Ectodermal cell (in vitro differentiated cells): ENCODE measurements at regions not wholly inside any gene's neighbourhood (a gene's known extent, or its start where the extent isn't known, plus 50 kb on each side); places are given as distances from the start of the nearest gene placed in this dataset.

Experiments
- H3K27ac ChIP-seq: 2 replicates; pipeline ENCODE4 v1.7.0; 2013; ENCODE audit warnings: mild to moderate bottlenecking, low read depth, low read length; ENCODE audit not compliant: insufficient read depth, poor library complexity, severe bottlenecking
- H3K27me3 ChIP-seq: 2 replicates; pipeline ENCODE4 v1.7.0; 2013; ENCODE audit warnings: mild to moderate bottlenecking, low read length; ENCODE audit not compliant: insufficient read depth, control insufficient read depth, poor library complexity, severe bottlenecking
- H3K36me3 ChIP-seq: one replicate; pipeline ENCODE4 v1.7.0; 2013; ENCODE audit warnings: low read length; ENCODE audit not compliant: control insufficient read depth, insufficient read depth
- H3K4me1 ChIP-seq: one replicate; pipeline ENCODE4 v1.7.0; 2013; ENCODE audit warnings: low read length; ENCODE audit not compliant: control insufficient read depth, insufficient read depth
- H3K4me3 ChIP-seq: 2 replicates; pipeline ENCODE4 v1.7.0; 2013; ENCODE audit warnings: low read depth, low read length, control low read depth; ENCODE audit not compliant: insufficient read depth
- H3K9me3 ChIP-seq: 2 replicates; pipeline ENCODE4 v1.7.0; 2013; ENCODE audit warnings: mild to moderate bottlenecking, low read length, moderate library complexity; ENCODE audit not compliant: control insufficient read depth
- WGBS, 2 experiments: methylation state at CpG; one replicate each; pipeline ENCODE4 v1.1.7; 2013; ENCODE audit warnings: missing lambda C conversion rate in 2 of 2; 5-methylcytosine and 5-hydroxymethylcytosine counted together

GRCh38 chr3:182067423-182067822 lies 355.7 kb downstream of the SOX2 start:
- Histone ChIP-seq H3K27me3 (no peaks in the 10 kb centered on the region), H3K27ac (no peak overlapping the region), H3K36me3 (no peaks in the 10 kb centered on the region), H3K9me3 (no peaks in the 10 kb centered on the region), H3K4me1 (no peaks in the 10 kb centered on the region), H3K4me3 (no peak overlapping the region)
- WGBS, 2 experiments: 81 to 84% methylated on average over 4 of the region's 4 CpGs

- H3K4me1 ChIP-seq: no peaks in the 10 kb centered on the region
- no peak overlapping the region for H3K4me3 ChIP-seq
- H3K36me3 ChIP-seq: no peaks in the 10 kb centered on the region
- WGBS, 2 experiments: 57 to 70% methylated on average over 3 of the region's 3 CpGs
- H3K27ac ChIP-seq: no peak overlapping the region
- no peaks in the 10 kb centered on the region for H3K27me3 ChIP-seq
- no peaks in the 10 kb centered on the region for H3K9me3 ChIP-seq
These were observed 366.6 kb downstream of the SOX2 start for GRCh38 chr3:182078316-182078715.

- 76% methylated on average over 4 to 5 of the region's 5 CpGs for WGBS, 2 experiments
- Histone ChIP-seq H3K27me3 (no peaks in the 10 kb centered on the region), H3K9me3 (no peaks in the 10 kb centered on the region), H3K4me3 (no peak overlapping the region), H3K4me1 (no peaks in the 10 kb centered on the region), H3K27ac (no peak overlapping the region), H3K36me3 (no peaks in the 10 kb centered on the region)
These were observed 367.2 kb downstream of the SOX2 start for GRCh38 chr3:182078929-182079328.

- Histone ChIP-seq H3K27ac (no peak overlapping the region), H3K4me1 (no peaks in the 10 kb centered on the region)
- 72 to 75% methylated on average over 3 to 4 of the region's 4 CpGs for WGBS, 2 experiments
These were observed 369.4 kb downstream of the SOX2 start for GRCh38 chr3:182081096-182081495.

GRCh38 chr3:182083112-182083511 lies 371.4 kb downstream of the SOX2 start:
- Histone ChIP-seq H3K36me3 (no peaks in the 10 kb centered on the region), H3K4me1 (no peaks in the 10 kb centered on the region), H3K9me3 (no peaks in the 10 kb centered on the region), H3K4me3 (no peak overlapping the region), H3K27ac (no peak overlapping the region), H3K27me3 (no peaks in the 10 kb centered on the region)
- 93 to 97% methylated on average over 2 of the region's 2 CpGs for WGBS, 2 experiments

More at GRCh38 chr3:182081096-182081495, 369.4 kb downstream of the SOX2 start:
- Histone ChIP-seq H3K27me3 (no peaks in the 10 kb centered on the region), H3K9me3 (no peaks in the 10 kb centered on the region), H3K4me3 (no peak overlapping the region), H3K36me3 (no peaks in the 10 kb centered on the region)

GRCh38 chr3:182092662-182093262 lies 381.0 kb downstream of the SOX2 start:
- Histone ChIP-seq H3K36me3 (no peaks in the 10 kb centered on the region), H3K9me3 (no peaks in the 10 kb centered on the region), H3K4me1 (no peaks in the 10 kb centered on the region), H3K27me3 (no peaks in the 10 kb centered on the region), H3K4me3 (no peak overlapping the region), H3K27ac (no peak overlapping the region)
- 41 to 56% methylated on average over 5 to 6 of the region's 6 CpGs for WGBS, 2 experiments

- Histone ChIP-seq H3K4me1 (no peaks in the 10 kb centered on the region), H3K27me3 (no peaks in the 10 kb centered on the region), H3K9me3 (no peaks in the 10 kb centered on the region), H3K4me3 (no peak overlapping the region), H3K36me3 (no peaks in the 10 kb centered on the region), H3K27ac (no peak overlapping the region)
- WGBS, 2 experiments: 92 to 98% methylated on average over 4 of the region's 4 CpGs
These were observed 382.6 kb downstream of the SOX2 start for GRCh38 chr3:182094321-182094720.

GRCh38 chr3:182104881-182105280 lies 393.2 kb downstream of the SOX2 start:
- Histone ChIP-seq H3K36me3 (no peaks in the 10 kb centered on the region), H3K27ac (no peak overlapping the region), H3K4me1 (no peaks in the 10 kb centered on the region), H3K27me3 (no peaks in the 10 kb centered on the region), H3K9me3 (peaks cover 7% of the 10 kb centered on the region), H3K4me3 (no peak overlapping the region)
- WGBS, 2 experiments: 93 to 97% methylated on average over 4 of the region's 4 CpGs

GRCh38 chr3:182105875-182106274 lies 394.1 kb downstream of the SOX2 start:
- peaks cover 7% of the 10 kb centered on the region for H3K9me3 ChIP-seq
- no peaks in the 10 kb centered on the region for H3K27me3 ChIP-seq
- no peak overlapping the region for H3K27ac ChIP-seq
- no peak overlapping the region for H3K4me3 ChIP-seq
- WGBS, 2 experiments: 89 to 98% methylated on average over 3 to 4 of the region's 4 CpGs
- H3K4me1 ChIP-seq: no peaks in the 10 kb centered on the region
- H3K36me3 ChIP-seq: no peaks in the 10 kb centered on the region

- Histone ChIP-seq H3K9me3 (no peaks in the 10 kb centered on the region), H3K36me3 (no peaks in the 10 kb centered on the region), H3K27ac (no peak overlapping the region), H3K4me3 (no peak overlapping the region), H3K27me3 (no peaks in the 10 kb centered on the region), H3K4me1 (no peaks in the 10 kb centered on the region)
These were observed 396.6 kb downstream of the SOX2 start for GRCh38 chr3:182108371-182108770.

GRCh38 chr3:182111967-182112366 lies 400.2 kb downstream of the SOX2 start:
- Histone ChIP-seq H3K9me3 (no peaks in the 10 kb centered on the region), H3K27me3 (no peaks in the 10 kb centered on the region), H3K27ac (no peak overlapping the region), H3K36me3 (no peaks in the 10 kb centered on the region), H3K4me3 (no peak overlapping the region), H3K4me1 (no peaks in the 10 kb centered on the region)
- 94 to 95% methylated on average over 4 of the region's 4 CpGs for WGBS, 2 experiments
